HL-60/S4 (cell line): ENCODE measurements at regions not wholly inside any gene's neighbourhood (a gene's known extent, or its start where the extent isn't known, plus 50 kb on each side); places are given as distances from the start of the nearest gene placed in this dataset.

Experiments used
- in situ Hi-C: fragments of 300-500 bp; cut with MboI; formaldehyde crosslinking; loops from 2 replicates; pipeline ENCODE4 v1.14.3; 2022; ENCODE audit warnings: low sequenced_read_pairs

- in situ Hi-C loops, result no loop called here
Observed at GRCh38 chr3:88912294-88912877, 195.0 kb upstream of the EPHA3 start.

- in situ Hi-C loops, result no loop called here
Observed at GRCh38 chr3:88918841-88919240, 188.6 kb upstream of the EPHA3 start.

- in situ Hi-C loops, result no loop called here
Observed at GRCh38 chr3:88921986-88922385, 185.4 kb upstream of the EPHA3 start.

GRCh38 chr3:88926221-88926620, 181.2 kb upstream of the EPHA3 start:
- in situ Hi-C loops, result no loop called here

- in situ Hi-C loops, result no loop called here
Observed at GRCh38 chr3:88930611-88931010, 176.8 kb upstream of the EPHA3 start.

GRCh38 chr3:88936831-88937230, 170.6 kb upstream of the EPHA3 start:
- in situ Hi-C loops, result no loop called here

- in situ Hi-C loops, result no loop called here
Observed at GRCh38 chr3:88940296-88940695, 167.1 kb upstream of the EPHA3 start.

GRCh38 chr3:88947013-88947412, 160.4 kb upstream of the EPHA3 start:
- in situ Hi-C loops, result no loop called here

- in situ Hi-C loops, result no loop called here
Observed at GRCh38 chr3:88954853-88955252, 152.6 kb upstream of the EPHA3 start.

- in situ Hi-C loops, result no loop called here
Observed at GRCh38 chr3:88955274-88955673, 152.1 kb upstream of the EPHA3 start.

GRCh38 chr3:88957711-88958439, 149.5 kb upstream of the EPHA3 start:
- in situ Hi-C loops, result no loop called here

- in situ Hi-C loops, result no loop called here
Observed at GRCh38 chr3:88960019-88960418, 147.4 kb upstream of the EPHA3 start.

- in situ Hi-C loops, result no loop called here
Observed at GRCh38 chr3:88963003-88963402, 144.4 kb upstream of the EPHA3 start.

- in situ Hi-C loops, result no loop called here
Observed at GRCh38 chr3:88979760-88980159, 127.7 kb upstream of the EPHA3 start.

GRCh38 chr3:88983458-88983857, 124.0 kb upstream of the EPHA3 start:
- in situ Hi-C loops, result no loop called here

- in situ Hi-C loops, result no loop called here
Observed at GRCh38 chr3:88984256-88984655, 123.2 kb upstream of the EPHA3 start.

GRCh38 chr3:88984832-88985231, 122.6 kb upstream of the EPHA3 start:
- in situ Hi-C loops, result no loop called here

GRCh38 chr3:88985491-88985890, 121.9 kb upstream of the EPHA3 start:
- in situ Hi-C loops, result no loop called here

- in situ Hi-C loops, result no loop called here
Observed at GRCh38 chr3:88986834-88987233, 120.6 kb upstream of the EPHA3 start.

- in situ Hi-C loops, result no loop called here
Observed at GRCh38 chr3:88987776-88988175, 119.6 kb upstream of the EPHA3 start.

- in situ Hi-C loops, result no loop called here
Observed at GRCh38 chr3:88988906-88989305, 118.5 kb upstream of the EPHA3 start.

- in situ Hi-C loops, result no loop called here
Observed at GRCh38 chr3:88991496-88991895, 115.9 kb upstream of the EPHA3 start.

- in situ Hi-C loops, result no loop called here
Observed at GRCh38 chr3:88996691-88997090, 110.7 kb upstream of the EPHA3 start.
